ENCODE measurements at regions not wholly inside any gene's neighbourhood (a gene's known extent, or its start where the extent isn't known, plus 50 kb on each side); places are given as distances from the start of the nearest gene placed in this dataset.

DNA sequence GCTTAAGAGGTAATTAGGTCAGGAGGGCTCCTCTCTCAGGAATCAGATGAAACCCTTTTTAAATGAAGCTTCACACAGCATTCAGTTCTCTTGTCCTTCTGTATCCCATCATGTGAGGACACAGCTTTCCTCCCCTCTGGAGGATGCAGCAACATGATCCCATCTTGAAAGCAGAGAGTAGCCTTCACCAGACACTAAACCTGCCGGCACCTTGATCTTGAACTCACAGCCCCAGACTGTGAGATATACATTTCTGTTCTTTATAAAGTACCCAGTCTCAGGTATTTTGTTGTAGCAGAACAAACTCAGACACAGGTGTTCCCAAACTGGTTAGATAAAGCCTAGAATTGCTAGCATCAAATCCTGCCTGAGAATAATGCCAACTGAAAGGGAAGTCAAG, 83.7 kb upstream of the PRICKLE2 start (continued):
- TF ChIP-seq HIVEP1 (CRISPR knock-in tag; IDR thresholded peaks at IDR 0.05) (no peak), SKI (IDR thresholded peaks at IDR 0.05; ENCODE audit: partially characterized antibody) (no peak), ZFX (CRISPR knock-in tag; IDR thresholded peaks at IDR 0.05; ENCODE audit: low read depth) (no peak), ZNF546 (CRISPR knock-in tag; conservative IDR thresholded peaks at IDR 0.05) (no peak), ARNT (IDR thresholded peaks at IDR 0.05) (no peak), SKIL (CRISPR knock-in tag; IDR thresholded peaks at IDR 0.05; ENCODE audit: borderline replicate concordance) (no peak), PHF5A (CRISPR knock-in tag; IDR thresholded peaks at IDR 0.05; ENCODE audit: low read depth, unreplicated experiment) (no peak), ATF6 (CRISPR knock-in tag; conservative IDR thresholded peaks at IDR 0.05) (no peak), SMYD3 (CRISPR knock-in tag; IDR thresholded peaks at IDR 0.05) (no peak)

- no peak for DNase-seq (ENCODE audit: low spot score)
- TF ChIP-seq ZFP91 (CRISPR knock-in tag; IDR thresholded peaks at IDR 0.05; ENCODE audit: borderline replicate concordance) (no peak), TSC22D2 (CRISPR knock-in tag; IDR thresholded peaks at IDR 0.05; ENCODE audit: borderline replicate concordance) (no peak), HES4 (CRISPR knock-in tag; IDR thresholded peaks at IDR 0.05; ENCODE audit: borderline replicate concordance) (no peak), RORA (CRISPR knock-in tag; IDR thresholded peaks at IDR 0.05) (no peak), ZNF251 (CRISPR knock-in tag; IDR thresholded peaks at IDR 0.05) (no peak)
- TF ChIP-seq, protein P1, sequence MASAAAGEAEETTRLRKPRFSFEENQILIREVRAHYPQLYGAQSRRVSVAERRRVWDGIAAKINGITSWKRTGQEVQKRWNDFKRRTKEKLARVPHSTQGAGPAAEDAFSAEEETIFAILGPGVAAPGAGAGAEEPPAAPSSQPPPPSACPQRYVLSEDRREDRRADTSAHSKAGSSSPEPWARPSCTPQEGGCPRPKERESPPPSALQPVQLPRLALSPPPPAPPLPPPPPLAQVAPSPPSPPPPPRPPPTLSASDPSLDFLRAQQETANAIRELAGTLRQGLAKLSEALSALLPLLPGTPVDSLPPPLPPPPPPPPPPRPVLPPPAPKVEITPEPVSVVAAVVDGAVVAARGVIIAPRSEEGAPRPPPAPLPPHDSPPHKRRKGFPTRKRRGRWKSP (CRISPR knock-in tag; IDR thresholded peaks at IDR 0.05): no peak
- TF ChIP-seq, protein P2, sequence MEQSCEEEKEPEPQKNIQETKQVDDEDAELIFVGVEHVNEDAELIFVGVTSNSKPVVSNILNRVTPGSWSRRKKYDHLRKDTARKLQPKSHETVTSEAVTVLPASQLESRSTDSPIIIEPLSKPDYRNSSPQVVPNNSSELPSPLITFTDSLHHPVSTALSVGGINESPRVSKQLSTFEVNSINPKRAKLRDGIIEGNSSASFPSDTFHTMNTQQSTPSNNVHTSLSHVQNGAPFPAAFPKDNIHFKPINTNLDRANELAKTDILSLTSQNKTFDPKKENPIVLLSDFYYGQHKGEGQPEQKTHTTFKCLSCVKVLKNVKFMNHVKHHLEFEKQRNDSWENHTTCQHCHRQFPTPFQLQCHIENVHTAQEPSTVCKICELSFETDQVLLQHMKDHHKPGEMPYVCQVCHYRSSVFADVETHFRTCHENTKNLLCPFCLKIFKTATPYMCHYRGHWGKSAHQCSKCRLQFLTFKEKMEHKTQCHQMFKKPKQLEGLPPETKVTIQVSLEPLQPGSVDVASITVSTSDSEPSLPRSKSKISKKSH (CRISPR knock-in tag; IDR thresholded peaks at IDR 0.05; ENCODE audit: borderline replicate concordance): no peak
Observed at GRCh38 chr3:64306745-64307144, 81.5 kb upstream of the PRICKLE2 start.

More at GRCh38 chr3:64306745-64307144, 81.5 kb upstream of the PRICKLE2 start:
- no peak overlapping the region for H3K4me2 ChIP-seq (ENCODE audit: low read depth, low read length)
- 13% methylated on average over 2 of the region's 2 CpGs for WGBS (ENCODE audit: low lambda C conversion rate)
- no peak for FAIRE-seq
- no peaks in the 10 kb centered on the region; a peak in 1 of 5 replicates for H3K27me3 ChIP-seq (ENCODE audit: control insufficient read depth in 1 of 2, insufficient read depth in 2 of 2, low read length in 2 of 2)
- POLR2A ChIA-PET: no interaction called here
- in situ Hi-C loops (cut with HindIII; ENCODE audit: extremely low pct_ligation_motif_present, low pct_unique_long_range_greater_than_20kb): no loop called here
- no peak overlapping the region for H2AFZ ChIP-seq (ENCODE audit: low read length)
- ATAC-seq: no peak
- H3K9ac ChIP-seq (ENCODE audit: insufficient read depth, low read depth, low read length): no peak overlapping the region
- H3K27ac ChIP-seq (ENCODE audit: extremely low read length, insufficient read depth, low read length): no peak overlapping the region
- no peaks in the 10 kb centered on the region for H4K20me1 ChIP-seq (ENCODE audit: insufficient read depth, low read length)
- no peaks in the 10 kb centered on the region for H3K79me2 ChIP-seq (ENCODE audit: insufficient read depth, low read length)
- no peaks in the 10 kb centered on the region for H3K36me3 ChIP-seq (replicated peaks in 1 of 2; ENCODE audit: control insufficient read depth in 1 of 2, insufficient read depth in 2 of 2, low read length in 2 of 2)
- H3K4me3 ChIP-seq (replicated peaks in 1 of 3; ENCODE audit: insufficient read depth in 1 of 3, low read depth in 2 of 3, low read length in 3 of 3): no peak overlapping the region
- H3K4me1 ChIP-seq (ENCODE audit: insufficient read depth, low read length): no peaks in the 10 kb centered on the region
- CTCF ChIA-PET (ENCODE audit: low intra/inter-chr PET ratio, low total read pairs): no interaction called here
- no TSS peak for BruUV-seq (replicated peaks)
- no peaks in the 10 kb centered on the region for H3K9me3 ChIP-seq (ENCODE audit: low read length)
- intact Hi-C loops (cut with micrococcal nuclease; ENCODE audit: unreplicated experiment): no loop called here

Data from HepG2 (cell line).